HG03066 (cell line): ENCODE measurements at regions not wholly inside any gene's neighbourhood (a gene's known extent, or its start where the extent isn't known, plus 50 kb on each side); places are given as distances from the start of the nearest gene placed in this dataset.

Source experiments
- ATAC-seq: cut with Tn5 transposase; IDR thresholded peaks from one replicate; pipeline ENCODE4 v1.9.1; 2021; ENCODE audit warnings: low read depth; ENCODE audit not compliant: unreplicated experiment

DNA sequence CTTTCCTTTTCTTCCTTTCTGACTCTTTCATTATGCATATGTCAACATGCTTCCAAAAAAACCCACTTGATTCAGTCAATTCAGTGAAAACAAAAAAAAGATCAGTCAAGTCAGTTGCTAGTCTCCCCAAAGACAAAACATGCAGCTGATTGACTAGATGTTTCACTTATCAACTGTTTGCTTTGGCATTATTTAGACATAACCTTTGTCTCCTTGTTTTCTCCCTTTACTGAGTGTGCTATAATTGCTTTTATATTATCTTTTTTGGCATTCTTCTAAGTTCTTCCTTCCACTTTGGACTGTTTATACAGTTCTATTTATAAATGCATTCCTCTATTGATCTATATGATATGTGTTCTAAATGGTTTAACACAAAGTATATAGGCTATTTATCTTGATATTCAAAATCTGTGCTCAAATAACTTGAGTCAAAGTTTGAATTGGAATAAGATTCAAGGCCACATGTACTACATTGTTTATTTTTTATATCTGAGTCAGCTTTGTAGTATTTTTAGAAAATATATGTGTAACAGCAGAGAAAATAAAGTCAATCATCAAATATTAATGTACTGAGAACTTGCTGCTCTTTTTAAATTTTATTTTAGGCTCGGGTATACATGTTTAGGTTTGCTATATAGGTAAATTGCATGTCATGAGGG lies 260.5 kb downstream of the CENPW start:
- no peak for ATAC-seq

GRCh38 chr6:126603410-126603809 lies 263.5 kb downstream of the CENPW start:
- no peak for ATAC-seq

- no peak for ATAC-seq
Measured at GRCh38 chr6:126605089-126605488, 265.2 kb downstream of the CENPW start.

DNA sequence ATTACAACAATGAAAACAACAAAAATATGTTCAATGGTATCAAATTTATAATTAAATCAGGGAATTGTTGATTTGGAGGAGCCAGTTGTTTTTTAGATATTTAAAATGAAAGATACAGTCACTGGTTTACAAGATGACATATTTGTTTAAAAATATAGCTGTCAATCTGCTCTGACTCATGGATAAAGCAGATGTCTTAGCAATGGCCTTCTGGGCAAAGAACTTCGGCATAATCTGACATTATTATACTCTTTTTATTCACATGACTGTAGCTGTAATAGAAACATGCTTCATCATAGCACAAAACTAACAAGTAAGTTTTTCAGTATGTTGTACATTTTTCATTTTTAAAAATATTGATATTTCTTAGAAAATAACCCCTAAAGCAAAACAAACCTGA lies 267.4 kb downstream of the CENPW start:
- no peak for ATAC-seq

DNA sequence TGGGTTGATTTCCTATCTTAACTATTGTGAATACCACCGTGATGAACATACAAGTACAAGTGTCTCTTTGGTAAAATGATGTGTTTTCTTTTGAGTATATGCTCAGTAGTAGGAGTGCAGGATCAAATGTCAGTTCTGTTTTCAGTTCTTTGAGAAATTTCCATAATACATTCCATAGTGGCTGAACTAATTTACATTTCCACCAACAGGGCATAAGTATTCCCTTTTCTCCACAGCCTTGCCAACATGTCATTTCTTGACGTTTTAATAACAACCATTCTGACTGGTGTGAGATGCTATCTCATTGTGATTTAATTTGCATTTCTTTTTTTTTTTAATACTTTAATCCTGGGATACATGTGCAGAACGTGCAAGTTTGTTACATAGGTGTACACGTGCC lies 268.8 kb downstream of the CENPW start:
- no peak for ATAC-seq

GRCh38 chr6:126614642-126615504 lies 275.0 kb downstream of the CENPW start:
- ATAC-seq, result no peak

DNA sequence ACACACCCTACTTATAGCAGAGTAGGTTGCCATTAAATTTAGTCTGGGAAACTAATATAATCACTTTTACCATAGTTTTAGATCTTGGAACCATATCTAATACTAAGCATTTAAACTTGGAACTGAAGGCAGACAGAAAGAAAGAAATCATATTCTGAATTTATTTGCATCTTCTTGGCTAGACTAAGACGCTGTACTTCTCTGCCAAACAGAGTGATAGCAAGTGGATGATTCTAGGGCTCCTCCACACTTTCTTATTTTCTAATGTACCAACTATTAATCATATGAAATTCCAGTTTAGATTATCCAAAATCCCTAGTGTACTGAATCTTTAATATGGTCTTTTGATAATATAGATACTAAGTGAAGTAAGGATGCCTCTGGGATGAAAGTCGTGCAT lies 277.0 kb downstream of the CENPW start:
- ATAC-seq, result no peak

DNA sequence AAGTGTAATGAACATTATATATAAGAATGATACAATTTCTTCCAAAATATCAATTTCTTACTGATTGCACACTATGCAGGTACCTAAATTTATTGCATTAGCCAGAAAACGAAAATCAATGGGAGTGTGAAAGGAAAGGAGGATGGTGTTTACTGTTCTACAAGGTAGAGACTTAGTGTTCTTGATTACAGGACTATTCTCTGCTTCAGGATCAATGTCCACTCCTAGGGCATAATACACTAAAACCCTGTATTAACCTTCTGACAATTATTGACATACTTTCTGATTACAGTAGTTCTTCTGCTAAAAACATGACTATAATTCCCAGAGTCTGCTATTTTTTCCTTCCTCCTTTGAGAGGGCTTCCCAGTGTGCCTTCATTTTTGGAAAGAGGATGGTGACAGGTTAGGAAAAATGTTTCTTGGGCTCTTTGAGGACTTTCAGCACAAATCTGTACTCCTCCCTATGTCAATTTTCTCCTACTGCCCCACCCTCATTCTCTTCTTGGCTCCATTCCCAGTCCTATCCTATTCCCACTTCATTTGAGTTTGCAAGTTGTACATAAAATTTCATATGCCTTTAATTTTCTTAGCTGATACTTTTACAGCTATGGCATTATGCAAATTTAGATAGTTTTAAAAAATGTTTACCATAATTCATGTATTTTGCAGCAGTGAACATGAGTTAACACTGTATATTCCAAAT lies 278.9 kb downstream of the CENPW start:
- ATAC-seq, result no peak

GRCh38 chr6:126620719-126621118 lies 280.8 kb downstream of the CENPW start:
- ATAC-seq, result no peak

- ATAC-seq, result no peak
Measured at GRCh38 chr6:126625019-126625418, 285.1 kb downstream of the CENPW start.

DNA sequence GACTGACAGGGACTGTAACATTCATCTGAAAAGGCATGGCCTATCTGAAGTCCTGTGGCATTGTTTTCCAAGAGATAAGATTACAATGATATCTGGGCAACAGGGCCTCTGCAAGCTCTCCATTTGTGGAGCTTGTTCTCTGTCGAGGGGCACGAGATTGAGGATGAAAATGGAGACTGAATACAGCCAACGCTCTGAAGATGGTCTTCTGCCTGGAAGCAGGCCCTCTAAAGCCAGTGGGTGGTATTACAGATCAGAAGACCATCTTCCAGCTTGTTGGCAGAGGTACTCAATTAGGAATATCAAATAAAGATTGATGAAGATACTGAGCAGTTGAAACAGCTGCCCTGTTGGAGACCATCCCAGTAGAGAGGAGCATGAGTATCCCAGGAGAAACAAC lies 288.2 kb downstream of the CENPW start:
- no peak for ATAC-seq

DNA sequence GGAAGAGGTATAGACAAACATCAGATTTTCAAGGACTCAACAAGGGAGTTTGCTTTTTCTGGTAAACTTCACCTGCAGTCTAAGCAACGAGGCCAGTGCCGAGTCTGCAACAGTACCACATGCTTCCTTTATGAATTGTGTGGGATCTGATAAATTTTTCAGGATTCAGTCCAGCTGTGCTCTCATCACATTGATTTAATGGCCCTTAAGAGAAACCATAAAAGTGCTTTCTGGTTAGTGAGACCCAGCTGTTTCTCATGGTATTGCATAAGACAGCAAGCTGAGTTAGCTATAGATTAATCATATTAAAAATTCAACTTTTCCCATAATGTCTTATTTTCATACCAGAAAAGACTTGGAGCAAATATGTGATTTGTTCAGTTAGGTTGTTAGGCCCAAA lies 291.4 kb downstream of the CENPW start:
- ATAC-seq, result no peak

DNA sequence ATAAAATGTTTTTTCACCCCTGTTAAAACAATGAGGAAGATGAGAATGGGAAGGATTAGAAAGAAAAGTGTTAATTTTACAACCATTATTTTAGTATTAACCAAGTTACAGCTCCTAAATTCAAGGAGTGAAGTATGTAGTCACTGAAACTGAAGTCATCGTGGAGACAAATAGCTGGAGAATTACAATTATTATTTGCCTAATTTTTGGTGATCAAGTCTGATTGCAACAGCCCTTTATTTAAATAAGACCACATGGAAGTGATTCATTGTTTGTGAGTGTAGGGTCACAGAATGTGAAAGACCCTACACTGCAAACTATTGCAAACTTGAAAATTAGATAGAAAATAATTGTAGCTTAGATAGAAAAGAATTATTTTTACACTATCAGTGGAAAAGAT lies 292.4 kb downstream of the CENPW start:
- no peak for ATAC-seq

GRCh38 chr6:126633373-126633772 lies 293.5 kb downstream of the CENPW start:
- no peak for ATAC-seq

GRCh38 chr6:126640356-126640755 lies 300.4 kb downstream of the CENPW start:
- no peak for ATAC-seq

- ATAC-seq, result no peak
Measured at GRCh38 chr6:126640921-126641320, 301.0 kb downstream of the CENPW start.

DNA sequence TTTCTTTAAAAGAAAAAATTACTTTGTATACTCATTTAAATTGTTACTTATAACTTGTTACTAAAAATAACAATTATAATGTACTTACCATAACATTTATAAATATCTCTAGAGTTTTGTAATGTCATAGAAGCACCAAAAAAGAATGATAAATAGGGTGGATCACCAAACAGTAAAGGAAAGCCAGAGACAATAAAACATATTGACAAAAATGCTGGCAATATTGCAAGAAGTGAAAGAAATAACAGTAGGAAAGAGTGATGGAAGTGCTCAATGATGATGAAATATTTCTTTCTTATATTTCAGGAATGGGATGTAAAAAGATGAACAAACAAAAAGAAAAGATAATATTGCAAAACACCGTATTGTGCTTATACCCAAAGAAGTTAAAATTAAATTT lies 301.7 kb downstream of the CENPW start:
- no peak for ATAC-seq

DNA sequence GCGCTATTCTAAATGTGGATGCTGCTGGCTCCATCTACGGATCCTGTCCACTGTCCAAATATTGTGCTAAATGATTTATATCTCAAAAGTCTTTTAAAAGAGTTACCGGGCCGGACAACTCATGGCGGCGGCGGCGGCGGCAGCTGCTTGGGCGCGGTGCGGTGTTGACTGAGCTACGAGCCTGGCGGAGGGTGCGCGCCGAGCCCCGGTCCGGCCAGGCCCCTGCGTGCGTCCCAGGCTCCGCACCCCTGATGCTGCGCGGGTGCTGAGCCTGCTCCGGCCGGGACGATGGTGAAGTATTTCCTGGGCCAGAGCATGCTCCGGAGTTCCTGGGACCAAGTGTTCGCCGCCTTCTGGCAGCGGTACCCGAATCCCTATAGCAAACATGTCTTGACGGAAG lies 303.4 kb downstream of the CENPW start:
- ATAC-seq, result no peak

DNA sequence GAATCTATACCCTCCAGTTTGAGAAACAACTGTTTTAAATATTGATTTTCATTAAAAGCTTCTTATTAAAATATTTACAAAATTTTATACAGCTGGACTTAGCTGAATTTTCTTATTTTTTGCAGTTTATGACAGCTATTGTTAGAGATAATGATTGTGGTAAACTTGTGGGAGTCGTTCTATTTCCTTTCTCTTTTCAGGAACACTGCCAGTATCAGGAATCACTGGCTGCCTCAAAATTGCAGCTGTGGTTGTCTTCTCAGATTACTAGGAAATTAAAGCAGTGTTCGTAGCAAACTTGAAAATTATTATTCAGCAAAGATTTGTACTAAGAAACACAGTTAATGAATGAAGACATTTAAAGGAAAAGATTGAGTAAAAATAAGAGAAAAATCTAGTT lies 311.0 kb downstream of the CENPW start:
- ATAC-seq, result no peak

DNA sequence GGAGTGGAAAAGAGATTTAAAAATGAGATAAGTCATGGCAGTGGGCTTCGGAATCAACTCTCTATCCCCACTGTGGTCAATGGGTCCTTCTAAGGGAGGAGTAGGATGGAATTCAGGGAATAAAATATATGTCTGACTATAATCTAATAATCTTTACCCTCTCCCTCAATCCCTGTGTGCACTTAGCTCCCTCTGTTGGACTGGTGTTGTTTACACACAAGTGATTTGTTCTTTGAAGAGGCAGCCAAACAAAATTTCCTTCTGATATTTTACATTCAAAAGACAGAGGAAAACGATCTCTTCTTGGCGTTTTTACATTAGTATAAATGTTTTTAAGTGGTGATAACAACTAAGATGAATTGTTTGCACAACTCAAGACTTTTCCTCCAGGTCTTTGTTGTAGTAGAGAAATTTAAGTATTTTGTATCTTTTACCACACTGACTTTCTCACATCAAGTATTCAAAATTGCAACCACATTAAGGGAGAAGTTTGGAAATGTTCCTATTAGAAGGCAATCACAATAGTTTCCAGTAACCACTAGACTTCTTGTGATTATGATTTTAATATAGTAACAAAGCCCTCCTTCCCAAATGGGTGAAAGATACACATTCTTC lies 317.8 kb downstream of the CENPW start:
- ATAC-seq, result no peak

DNA sequence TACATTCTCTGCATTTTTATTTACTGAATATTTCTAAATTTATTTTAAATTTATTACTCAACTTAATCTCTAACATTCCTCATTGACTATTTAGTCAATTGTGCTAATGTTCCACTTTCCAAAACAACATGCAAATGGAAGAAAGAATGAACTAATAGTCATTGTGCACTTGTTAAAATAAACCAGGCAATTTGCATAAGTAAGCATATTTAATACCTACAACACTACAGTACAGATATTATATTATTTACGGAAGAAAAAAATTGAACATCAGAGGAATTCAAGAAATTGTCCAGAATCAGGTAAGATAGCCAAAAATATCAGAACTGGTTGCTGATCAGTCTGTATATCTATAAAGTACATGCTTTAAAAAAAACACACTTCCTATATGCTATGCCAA lies 320.5 kb downstream of the CENPW start:
- ATAC-seq, result no peak
